Skeletal muscle cell (primary cell): ENCODE measurements at regions not wholly inside any gene's neighbourhood (a gene's known extent, or its start where the extent isn't known, plus 50 kb on each side); places are given as distances from the start of the nearest gene placed in this dataset.
A peak's percentile ranks its signal among the peaks of the same experiment; 100 is the strongest.

Experiments used
- DNase-seq: peaks from one replicate; pipeline ENCODE4 v3.0.0-alpha.2; 2010; ENCODE audit warnings: low read depth
- H3K4me3 ChIP-seq: 2 replicates; pipeline ENCODE4 v1.5.1; 2011; ENCODE audit warnings: low read depth, mild to moderate bottlenecking, control low read depth, low read length, moderate library complexity

DNA sequence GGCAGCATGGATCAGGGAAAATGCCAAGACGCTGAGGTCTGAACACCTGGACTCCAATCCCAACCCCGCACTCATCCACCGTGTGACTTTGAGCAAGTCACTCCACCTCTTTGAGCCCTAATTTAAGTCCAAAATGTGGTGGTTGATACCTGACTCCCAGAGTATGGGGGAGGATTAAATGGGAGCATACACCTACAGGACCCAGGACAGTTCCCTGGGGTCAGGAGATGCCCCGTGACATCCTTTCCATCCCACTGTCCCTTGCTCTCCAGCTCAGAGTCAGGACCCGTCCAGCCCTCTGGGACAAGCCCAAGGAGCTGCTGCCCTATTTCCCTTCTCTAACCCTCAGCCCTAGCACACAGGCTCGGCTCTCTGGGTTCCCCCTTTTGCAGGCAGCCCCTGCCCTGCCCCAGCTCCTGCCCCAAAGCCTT is 276.4 kb downstream of the XXYLT1 start:
- no peak overlapping the region for H3K4me3 ChIP-seq
- no peak for DNase-seq

DNA sequence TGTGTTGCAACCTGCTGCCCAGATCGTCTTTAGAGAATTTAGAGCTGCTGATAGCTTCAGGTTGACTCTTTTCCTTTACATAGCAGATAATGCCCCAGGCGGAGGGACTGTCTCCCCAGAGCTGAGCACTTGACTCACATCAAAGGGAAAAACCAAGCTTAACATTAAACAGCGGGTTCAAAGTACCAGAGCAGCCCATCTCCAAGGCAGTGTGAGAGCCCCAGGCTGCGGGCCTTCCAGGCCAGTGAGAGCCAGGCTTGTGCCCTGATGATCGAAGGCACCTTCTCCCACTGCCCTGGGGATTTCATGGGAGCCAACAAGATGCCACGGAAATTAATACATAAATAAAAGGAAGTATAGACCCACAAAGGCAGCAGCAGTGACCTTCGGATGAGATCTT is 275.6 kb downstream of the XXYLT1 start:
- H3K4me3 ChIP-seq = no peak overlapping the region
- DNase-seq = no peak

DNA sequence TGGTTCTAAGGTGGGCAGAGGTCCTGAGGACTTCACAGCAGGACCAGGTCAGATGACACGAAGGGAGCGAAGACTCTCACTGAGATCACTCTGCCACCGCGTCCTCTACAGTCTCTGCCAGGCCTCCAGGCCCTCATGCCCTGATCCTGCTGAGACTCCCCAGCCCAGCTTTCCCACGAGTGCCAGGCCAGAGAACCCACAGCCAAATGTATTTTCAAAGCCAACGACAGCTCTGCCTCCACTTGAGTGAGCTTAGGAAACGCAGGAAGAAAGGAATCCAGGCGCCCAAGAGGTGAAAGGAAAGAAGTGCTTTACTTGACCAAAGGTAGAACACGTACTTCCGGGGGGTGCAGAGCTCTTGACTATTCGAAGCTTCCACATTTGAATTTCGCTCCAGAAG is 275.0 kb downstream of the XXYLT1 start:
- no peak overlapping the region for H3K4me3 ChIP-seq
- no peak for DNase-seq

DNA sequence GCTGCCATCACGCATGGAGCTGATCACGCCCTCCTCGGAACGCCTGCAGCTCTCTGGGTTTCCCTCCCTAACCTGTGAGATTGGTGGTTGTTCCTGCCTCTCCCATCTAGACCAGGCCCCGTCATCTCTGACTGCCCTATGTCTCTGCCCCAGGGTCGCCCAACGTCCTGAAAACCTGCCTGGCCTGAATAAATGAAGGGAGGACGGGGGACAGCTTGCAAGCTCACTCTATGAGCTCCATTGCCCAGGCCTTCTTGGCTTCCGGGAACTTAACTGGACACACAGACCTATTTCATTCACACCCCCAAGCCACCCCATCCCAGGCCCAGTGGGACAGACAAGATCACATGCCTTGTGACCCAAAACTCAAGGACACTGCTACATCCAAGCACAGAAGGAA is 274.2 kb downstream of the XXYLT1 start:
- DNase-seq = no peak
- no peak overlapping the region for H3K4me3 ChIP-seq

DNA sequence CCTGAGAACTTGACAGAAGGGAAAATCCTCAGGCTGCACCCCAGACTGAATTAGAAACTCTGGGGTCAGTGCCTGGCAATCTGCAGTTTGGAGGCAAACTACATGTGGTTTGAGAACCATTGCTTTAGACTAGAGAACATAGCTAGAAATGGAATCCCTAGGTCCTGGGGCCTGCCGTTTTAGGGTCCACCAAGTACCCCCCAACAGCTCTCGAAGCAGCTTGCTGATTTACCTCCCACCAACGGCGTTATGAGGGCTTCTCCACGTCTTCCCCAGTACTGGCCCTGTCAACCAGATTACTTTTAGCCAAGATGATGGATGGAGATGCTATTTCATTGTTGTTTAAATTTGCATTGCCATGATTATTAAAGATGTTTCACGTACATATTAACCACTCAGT is 272.5 kb downstream of the XXYLT1 start:
- H3K4me3 ChIP-seq = no peak overlapping the region
- no peak for DNase-seq

DNA sequence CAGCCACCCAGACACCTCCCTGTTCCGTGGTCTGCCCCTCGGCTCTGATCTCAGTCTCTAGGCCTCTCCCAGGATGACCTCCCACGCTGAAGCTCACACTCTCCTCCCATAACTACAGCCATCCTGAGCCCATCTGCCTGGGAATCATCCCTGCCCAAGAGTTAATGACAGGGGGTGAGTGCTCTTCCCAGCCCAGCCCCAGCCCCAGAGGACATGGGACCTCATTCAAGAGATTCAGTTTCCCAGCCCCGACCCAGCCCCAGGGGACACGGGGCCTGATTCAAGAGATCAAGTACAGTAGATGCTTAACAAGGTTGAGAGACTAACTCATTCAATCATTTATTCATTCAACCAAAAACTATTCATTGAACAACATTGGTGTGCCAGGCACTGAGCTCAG is 272.0 kb downstream of the XXYLT1 start:
- no peak for DNase-seq
- no peak overlapping the region for H3K4me3 ChIP-seq

DNA sequence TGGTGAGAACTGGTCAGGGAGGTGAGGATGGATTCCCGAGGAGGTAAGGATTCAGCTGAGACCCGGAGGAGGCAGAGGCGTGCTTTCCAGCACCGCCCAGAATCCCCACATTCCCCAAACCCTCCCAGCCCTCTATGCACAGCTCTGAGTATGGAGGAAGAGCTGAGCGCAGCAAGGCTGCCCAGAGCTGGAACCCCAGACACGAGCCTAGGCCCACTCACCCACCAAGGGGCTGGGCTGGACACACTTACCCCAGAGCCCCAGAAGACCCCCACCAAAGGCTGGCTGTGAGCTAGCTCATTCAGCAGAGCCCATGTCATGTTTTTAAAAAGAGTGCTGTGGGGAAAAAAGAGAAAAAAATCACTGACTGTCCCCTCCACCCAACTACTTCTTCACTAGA is 271.5 kb downstream of the XXYLT1 start:
- no peak for DNase-seq
- H3K4me3 ChIP-seq = no peak overlapping the region

DNA sequence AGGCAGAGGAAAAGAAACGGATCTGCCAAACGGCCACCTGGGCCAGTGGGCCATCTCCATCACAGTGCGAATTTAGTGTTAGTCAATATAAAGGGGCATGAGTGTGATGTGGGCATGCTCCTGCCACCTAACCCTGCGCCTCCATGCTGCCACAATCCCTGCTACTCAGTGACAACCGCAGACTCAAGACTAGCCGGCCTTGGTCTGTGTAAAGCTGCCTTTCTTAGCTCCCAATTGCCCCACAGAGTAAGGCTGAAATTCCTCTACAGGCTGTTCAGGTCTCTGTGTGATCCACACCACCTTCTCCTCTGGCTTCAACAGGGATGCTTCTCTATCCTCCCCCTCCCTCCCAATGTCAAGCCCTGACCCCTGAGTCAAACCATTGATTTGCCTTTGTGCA is 269.7 kb downstream of the XXYLT1 start:
- no peak for DNase-seq
- no peak overlapping the region for H3K4me3 ChIP-seq

DNA sequence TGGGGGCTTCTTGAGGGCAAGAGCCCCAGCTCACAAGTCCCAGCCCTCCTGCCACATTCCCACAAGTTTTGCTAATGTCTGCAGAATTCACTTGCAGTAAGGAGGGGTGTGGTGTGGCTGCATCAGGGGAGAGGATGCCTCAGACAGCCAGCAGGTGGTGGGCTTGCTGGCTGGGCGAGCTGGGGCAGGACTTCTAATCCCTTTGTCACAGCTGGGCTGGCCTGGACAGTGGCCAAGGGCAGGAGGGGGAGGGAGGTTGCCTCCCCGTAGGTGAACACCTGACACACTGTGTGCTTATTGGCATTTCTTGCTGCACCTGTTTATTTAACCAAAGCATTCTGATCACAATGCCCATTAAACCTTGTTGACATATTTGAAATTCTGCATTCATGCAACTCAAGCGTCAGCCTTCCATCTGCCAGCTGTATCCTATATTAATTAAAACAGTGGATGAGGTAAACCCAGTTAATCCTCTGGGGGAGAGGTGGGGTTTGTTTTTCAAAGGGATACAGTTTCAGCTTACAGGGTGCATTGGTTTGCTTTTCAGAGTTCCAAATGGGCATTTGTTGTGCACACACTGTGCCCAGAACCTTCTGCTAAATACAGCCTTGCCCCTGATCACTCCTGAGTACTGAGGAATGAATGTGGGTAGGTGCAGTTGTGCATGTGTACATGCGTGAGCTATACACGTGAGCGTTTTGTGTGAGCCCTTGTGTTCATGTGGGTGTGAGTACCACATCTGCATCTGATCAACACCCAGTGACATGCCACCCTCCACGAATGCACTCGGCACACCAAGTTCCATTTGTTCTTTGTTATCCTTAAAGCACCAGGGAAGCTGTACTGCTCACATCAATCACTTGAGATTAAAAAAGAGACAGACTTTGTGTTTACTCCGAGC is 268.7 kb downstream of the XXYLT1 start:
- no peak overlapping the region for H3K4me3 ChIP-seq
- no peak for DNase-seq

DNA sequence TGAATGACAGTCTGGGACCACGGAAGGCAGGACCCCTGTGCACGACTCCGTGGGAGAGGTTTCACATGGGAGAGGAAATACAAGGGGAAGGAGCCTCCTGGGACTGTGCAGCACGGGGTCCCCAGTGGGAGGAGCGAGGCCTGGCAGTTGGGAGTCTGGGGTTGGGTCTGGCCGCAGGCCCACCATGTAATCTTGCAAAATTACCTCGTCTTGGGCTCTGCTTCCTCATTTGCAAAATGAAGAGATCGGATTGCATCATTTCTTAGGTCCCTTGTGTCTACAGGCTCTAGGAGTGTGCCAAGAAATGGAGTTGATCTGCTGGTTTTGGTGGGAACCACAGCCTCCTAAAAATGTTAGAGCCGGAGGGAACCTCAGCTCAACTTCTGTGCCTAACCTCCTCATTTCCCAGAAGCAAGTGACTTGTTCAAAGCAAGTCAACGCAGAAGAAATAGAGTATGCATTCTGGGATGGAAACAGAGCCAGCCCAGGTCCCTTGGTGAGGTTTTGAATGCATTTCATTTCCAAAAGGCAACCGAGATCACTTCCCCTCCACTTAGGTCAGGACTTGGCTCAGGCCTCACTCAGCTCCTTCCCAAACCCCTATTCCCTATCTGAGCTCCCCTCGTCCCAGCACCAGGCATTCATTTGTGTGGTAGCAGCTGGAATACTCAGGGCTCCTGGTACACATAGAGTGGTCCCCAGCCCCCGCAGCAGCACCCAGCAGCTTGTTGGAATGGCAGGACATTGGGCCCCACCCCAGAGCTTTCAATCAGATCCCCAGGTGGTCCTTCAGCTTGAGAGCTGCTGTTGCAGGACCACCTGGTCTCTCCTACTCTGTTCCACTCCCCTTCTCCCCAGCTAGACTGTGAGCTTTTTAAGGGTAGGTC is 267.7 kb downstream of the XXYLT1 start:
- no peak overlapping the region for H3K4me3 ChIP-seq
- peak; percentile 69 for DNase-seq

DNA sequence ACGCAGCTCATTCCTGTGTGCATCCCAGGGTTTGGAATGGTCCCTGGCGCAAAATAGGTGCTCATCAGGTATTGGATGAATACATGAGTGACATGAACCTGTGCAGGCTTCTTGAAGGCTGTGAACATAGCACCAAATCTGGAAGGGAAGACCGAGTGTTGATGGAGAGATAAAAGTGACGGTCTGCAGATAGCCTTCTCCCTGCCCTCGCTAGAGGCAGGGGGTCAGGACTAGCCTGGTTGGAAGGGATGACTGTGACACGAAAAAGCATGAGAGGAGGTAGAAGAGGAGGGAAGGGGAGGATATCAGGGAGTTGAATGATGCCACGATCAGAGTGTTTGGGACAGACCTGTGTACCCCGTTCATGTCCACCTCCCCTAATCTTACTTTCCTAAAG is 267.1 kb downstream of the XXYLT1 start:
- H3K4me3 ChIP-seq = no peak overlapping the region
- no peak for DNase-seq

DNA sequence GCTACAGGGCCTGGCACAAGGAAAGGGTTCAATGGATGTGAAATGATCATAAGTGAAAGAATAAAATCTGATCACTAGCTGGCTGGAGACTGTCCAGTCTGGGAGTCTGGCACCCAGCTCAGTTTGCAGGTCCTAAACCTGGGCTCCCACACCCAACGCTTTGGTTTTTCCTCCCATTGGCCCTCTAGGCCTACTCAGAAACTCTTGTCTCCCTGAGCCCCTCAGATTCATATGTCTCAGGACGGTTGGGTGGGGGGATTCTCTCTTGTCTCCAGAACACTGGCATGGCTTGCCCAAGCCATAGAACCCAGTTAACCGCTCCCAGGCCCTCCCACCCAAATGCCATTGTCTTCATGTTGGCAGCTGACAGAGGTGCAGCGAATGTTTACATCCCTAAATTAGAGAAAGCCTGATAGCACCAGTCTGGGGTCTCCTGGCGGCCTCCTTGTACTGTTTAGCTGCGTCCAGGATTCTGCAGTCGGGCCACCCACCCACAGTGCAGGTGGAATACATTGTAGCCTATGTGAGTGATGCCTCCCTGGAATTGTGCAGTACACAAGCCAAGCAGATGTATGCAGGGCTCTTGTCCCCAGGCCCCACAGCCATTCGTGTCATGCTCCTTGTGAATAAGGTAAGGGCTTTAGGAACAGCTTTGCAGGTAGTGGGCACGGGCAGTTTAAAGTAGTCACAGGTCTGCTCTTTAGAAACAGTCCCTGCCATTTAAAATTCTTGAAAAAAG is 266.3 kb downstream of the XXYLT1 start:
- no peak overlapping the region for H3K4me3 ChIP-seq
- DNase-seq = no peak

DNA sequence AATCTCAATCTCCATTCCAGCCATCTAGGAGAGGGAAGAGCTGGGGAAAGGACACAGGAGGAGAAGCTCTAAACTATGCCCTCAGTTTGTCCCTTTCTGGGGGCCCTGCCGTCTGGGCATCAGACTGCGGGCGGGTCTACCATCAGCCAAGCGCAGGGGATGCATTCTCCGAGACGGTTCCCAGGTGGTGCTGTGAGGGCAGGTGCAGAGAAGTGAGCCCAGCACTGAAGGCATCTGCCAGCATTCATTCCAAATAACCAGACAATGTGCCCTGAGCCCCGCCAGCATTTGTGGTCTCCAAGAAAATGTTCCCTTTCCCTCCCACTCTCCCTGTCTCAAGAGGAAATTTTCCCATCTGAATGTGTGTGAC is 265.7 kb downstream of the XXYLT1 start:
- H3K4me3 ChIP-seq = no peak overlapping the region
- DNase-seq = no peak

DNA sequence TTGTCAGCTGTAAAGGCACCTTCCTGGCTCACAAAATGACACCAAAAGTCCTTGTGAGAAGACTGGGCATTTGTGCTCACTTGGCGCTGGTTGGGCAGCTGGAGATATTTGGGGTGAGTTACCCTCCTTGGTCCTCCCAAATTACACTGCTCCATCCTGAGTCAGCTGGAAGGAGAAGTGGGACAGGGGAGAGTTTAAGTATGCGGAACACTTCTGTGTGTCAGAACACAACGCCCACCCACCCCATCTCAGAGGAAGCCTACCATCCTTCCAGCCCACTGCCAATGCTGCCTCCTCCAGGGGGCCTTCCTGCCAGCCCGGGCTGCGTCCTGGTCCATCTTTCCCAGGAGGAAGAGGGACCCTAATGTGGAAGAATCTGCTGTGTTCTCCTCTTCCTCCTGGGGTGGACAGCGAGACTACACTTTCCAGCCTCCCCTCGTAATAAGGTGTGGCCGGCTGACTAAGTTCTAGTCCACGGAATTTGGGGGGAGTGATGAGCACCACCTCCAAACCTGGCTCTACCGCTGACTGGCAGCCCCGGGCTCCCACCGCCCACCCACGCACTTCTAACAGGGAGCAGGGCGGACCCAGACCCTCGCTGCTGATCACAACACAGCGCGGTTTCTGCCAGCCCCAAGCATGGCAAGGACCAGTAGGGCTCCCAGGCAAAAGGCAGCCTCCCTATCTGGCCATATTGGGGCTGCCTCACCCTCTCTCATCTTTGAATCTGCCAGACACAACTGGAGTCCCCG is 265.0 kb downstream of the XXYLT1 start:
- no peak for DNase-seq
- H3K4me3 ChIP-seq = no peak overlapping the region

DNA sequence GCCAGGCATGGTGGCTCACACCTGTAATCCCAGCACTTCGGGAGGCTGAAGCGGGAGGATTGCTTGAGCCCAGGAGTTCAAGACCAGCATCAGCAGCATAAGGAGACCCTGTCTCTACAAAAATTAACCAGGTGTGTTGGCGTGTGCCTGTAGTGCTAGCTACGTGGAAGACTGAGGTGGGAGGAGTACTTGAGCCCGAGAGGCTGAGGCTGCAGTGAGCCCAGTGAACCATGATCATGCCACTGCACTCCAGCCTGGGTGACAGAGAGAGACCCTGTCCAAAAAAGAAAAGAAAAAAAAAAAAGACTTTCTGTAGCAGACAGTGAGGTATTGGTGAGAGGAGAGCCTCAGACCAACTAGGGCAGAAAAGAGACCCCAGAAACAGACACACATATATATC is 263.8 kb downstream of the XXYLT1 start:
- H3K4me3 ChIP-seq = no peak overlapping the region
- no peak for DNase-seq

DNA sequence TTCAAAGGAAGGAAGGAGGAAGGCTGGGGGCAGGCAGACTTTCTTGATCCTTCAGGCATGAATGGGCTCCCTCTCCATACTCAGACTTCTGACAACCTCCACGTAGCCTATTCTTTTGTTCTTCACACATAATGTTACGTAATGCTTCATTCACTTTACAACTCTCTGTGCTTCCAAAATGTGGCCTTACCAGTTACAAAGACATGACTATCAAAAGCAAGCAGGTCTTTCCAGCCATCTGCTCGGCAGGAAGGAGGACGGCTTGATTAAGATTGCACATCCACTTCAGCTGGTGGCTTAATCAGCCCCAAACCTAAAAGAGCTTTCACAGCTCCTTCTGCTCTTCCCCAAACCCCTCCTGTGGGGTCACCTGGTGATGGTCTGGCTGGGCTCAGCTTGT is 263.2 kb downstream of the XXYLT1 start:
- no peak overlapping the region for H3K4me3 ChIP-seq

DNA sequence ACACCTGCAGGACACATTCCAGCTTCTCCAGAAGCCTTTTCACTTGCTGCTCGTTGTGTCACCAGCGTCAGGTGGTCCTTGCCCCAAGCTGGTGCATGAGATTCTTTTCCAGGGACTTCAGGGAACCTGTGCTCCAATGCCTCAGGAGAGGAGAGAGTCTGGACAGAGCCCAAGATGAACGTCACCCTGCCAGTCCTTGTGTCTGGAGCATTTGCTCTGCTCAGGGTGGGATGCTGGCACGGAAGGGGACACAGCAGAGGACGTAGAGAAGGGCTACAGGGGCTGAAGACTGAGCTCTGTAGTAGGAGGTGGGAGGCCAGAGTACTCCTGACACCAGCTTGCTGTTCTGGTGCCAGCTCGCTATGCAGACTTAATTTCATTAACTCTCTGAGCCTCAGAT is 262.1 kb downstream of the XXYLT1 start:
- no peak overlapping the region for H3K4me3 ChIP-seq
- no peak for DNase-seq

More for the DNA sequence above, 263.2 kb downstream of the XXYLT1 start:
- no peak for DNase-seq

DNA sequence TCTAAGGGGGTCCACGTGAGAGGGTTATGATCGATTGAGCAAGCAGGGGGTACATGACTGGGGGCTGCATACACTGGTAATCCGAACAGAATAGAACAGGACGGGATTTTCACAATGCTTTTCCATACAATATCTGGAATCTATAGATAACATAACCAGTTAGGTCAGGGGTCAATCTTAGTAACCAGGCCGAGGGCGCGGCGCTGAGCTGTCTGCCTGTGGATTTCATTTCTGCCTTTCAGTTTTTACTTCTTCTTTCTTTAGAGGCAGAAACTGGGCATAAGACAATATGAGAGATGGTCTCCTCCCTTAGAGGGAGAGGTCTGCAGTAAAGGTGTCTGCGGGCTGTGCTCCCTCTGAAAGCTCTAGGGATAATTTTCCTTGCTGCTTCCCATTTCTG is 261.3 kb downstream of the XXYLT1 start:
- no peak overlapping the region for H3K4me3 ChIP-seq
- DNase-seq = no peak

DNA sequence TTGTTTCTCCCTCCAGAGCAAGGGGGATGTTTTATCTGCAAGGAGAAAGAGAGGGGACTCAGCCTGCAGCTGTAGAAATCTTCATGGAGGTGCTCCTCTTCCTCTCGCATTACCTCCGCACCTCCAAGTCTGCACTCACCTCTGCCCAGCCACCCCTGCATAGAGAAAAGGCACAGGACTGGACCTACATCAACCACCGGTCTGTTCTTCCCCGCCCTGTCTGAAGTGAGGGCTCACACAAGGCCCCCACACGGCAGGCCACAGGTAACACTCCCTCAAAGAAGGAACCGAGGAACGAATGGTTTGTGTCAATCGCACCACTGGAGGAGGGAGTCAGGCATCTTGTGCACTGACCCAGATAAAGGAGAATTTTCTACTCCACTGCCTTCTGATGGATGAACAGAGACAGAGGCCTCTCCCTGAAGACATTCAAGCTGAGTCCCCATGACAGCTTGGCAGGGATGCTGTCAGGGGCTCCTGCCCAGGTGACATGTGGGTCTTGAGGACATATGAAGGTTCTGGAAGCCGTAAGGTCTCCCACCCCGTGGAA is 260.3 kb downstream of the XXYLT1 start:
- DNase-seq = no peak
- no peak overlapping the region for H3K4me3 ChIP-seq
